HG03521 (cell line): ENCODE measurements at regions not wholly inside any gene's neighbourhood (a gene's known extent, or its start where the extent isn't known, plus 50 kb on each side); places are given as distances from the start of the nearest gene placed in this dataset.
A peak's percentile ranks its signal among the peaks of the same experiment; 100 is the strongest.

ENCODE experiments used
- ATAC-seq: cut with Tn5 transposase; IDR thresholded peaks from one replicate; pipeline ENCODE4 v1.9.1; 2021; ENCODE audit warnings: mild to moderate bottlenecking, moderate library complexity; ENCODE audit not compliant: unreplicated experiment

DNA sequence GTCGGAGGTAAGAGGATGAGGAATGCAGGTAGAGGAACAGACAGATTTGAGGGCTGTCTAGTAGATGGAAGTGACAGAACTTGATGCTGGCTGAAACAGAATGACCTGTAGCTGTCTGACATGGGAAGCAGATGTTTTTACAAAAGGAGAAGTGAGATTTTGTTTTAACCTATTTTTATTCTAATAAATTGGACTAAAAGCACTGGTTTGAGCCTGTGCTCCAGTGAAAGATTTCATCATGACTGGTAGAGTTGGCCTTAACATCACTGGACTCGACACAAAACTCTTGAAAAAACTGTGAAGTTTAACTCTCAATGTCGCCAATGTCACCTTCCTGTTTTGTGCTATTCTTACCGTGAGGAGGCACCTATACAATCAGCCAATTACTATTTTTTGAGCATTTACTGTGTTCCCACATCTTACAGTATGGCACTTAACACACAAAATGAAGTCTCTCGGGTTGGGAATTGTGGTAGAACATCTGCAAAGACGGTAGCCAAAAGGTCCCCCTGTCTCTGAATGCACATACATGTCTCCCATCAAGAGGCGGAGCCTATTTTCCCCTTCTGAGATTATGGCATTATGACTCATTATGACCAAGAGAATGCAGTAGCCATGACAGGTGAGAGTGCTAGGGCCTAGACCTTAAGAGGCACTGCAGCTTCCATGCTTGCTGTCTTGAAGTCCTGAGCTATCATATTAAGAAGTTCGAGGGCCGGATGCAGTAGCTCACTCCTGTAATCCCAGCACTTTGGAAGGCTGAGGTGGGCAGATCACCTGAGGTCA lies 93.2 kb downstream of the FOXF2 start:
- ATAC-seq, result peak; percentile 53

DNA sequence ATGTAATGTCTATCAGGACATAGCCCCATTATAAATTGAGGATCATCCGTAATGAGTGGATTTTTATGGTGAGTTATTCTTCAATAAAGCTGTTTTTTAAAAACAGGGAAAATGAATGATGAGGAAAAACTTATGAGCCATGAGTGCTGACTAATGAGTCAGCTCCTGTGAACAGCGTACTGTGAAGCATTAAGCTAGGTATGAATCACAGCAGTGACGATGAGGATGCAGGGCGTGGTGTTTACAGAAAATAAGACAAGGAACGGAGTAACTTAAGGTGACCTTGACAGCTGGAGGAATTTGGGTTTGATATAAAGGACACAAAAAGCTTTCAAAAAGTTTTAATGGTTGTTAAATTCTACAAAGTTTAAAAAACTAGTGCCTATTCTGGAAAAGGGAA lies 96.3 kb downstream of the FOXF2 start:
- ATAC-seq, result no peak

DNA sequence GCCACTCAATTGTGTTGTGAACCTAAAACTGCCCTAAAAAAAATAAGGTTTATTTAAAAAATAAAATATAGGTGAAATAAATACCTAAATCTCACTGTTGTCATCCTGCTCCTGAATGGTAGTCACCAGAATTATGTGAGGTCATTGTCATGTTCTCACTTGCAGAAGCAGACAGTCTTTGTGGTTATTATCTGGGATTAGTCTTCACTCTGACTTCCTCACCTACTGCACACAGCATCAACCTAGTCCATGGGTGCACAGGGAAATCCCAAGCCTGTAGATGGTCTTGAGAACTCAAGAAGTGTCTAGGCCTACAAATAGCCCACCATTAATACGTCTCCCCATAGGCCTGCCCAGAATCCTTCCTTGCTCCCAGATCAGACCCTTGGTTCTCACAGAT lies 97.0 kb downstream of the FOXF2 start:
- ATAC-seq, result no peak

DNA sequence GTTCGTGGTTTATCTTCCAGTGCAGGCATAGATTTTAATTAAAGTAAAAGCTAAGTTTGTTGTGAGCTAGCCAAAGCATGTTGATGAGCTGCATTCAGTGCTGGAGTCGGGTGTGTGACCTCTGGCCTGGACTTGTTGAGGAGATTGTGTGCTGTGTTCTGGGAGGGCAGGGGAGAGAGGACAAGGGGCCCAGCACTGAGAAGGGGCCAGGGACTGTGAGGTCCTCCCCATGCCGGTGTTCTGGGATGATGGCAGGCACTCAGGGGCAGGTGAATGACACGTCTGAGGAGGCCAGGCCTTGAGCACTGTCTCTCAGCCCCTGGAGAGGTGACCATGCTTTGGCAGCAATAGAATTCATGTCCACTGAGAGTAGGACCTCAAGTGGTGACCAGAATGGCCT lies 97.9 kb downstream of the FOXF2 start:
- ATAC-seq, result no peak

DNA sequence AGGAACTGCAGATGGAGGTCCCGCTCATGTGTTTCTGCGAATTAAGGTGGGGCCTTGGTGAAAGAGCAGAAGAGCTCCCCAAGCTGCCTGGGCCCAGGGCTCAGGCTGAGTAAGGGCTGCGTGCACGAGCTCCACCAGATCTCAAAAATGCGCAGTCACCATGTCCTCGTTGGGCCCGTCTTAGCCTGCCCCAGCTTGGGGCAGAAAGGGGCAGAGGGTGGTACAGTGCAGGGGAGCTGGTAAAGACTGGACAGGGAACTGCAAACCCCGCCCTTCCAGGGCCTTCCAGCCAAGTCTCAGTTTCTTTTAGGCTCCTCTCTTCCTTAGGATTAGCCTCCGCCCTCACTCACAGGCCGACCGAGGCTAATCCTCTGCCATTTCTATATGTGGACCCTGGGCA lies 101.6 kb downstream of the FOXF2 start:
- ATAC-seq, result no peak

DNA sequence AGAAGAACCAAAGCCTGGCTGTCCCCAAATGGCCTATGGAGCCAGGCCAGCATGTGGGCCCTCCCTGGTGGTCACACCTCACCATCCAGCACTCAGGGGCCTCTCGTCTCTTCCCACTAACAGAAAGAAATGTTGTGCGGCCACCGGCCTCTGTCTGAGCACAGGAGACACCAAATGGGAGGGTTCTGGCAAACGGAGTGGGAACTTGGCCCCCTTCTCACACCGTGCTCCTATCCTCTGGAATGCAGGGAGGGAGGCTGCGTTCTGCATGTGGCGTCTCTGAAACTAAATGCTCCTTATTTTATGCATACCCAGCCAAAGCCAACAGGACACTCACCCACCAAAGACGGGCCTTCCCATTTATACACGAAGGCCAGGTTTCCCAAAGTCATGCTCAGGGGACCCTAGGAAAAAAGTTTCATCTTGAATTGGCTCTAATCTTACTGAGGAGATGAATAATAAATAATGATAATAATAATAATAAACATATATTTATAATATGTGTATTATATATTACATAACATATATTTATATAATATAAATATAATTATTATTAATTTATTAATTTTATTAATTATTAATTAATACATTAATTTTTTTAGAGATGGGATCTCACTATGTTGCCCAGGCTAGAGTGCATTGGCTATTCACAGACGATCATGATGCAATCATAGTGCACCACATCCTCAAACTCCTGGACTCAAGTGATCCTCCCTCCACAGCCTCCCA lies 102.4 kb downstream of the FOXF2 start:
- ATAC-seq, result no peak

DNA sequence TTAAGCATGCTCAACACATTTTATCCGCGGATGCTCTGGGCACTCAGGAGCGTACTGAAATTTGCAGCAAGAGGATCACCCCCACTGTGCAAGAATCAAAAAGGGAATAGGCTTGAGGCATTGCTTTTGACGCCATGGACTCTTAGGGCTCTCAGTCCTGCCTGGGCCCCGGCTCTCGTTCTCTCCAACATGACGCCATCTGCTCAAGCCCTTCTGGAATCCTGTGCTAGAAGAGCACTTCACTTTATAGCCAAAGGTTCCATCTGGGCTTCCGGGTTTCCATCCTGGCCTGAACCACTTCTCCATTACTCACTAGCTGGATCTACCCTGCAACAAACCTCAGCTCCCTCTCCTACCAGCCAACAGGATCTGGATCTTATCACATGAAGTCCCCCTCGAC lies 105.3 kb downstream of the FOXF2 start:
- no peak for ATAC-seq

DNA sequence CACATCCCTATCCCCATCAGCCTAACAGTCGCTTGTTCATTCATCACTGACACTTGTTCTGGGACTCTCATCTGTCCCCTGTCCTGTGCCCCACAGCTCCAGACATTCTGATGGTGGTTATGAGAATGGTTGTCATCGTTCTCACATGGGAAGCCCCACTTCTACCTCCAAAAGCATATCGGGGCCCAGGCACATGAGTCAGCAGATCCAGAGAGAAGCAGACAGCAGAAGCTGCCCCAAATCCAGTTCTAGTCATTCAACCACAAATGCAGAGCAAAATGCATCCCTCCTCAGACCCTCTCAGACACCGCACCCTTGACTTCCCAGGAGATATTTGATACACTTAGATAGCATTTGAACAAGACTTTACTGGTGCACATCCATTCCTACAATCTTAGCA lies 106.0 kb downstream of the FOXF2 start:
- no peak for ATAC-seq

DNA sequence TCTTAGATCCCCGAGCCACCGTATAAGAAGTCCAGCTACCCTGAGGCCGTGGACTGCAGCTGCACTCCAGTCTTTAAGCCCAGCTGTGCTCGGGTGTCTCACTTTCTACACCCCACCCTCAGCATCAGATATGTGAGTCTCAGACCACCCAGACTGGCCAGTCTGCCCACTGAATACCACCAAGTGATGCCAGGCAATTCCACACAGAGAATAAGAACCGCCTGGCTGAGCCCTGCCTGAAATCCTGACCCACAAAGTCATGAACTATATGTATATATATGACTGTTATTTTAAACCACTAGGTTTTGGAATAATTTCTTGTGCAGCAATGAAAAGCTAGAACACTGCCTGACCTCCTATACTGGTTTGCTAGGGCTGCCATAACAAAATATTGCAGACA lies 106.7 kb downstream of the FOXF2 start:
- ATAC-seq, result no peak

DNA sequence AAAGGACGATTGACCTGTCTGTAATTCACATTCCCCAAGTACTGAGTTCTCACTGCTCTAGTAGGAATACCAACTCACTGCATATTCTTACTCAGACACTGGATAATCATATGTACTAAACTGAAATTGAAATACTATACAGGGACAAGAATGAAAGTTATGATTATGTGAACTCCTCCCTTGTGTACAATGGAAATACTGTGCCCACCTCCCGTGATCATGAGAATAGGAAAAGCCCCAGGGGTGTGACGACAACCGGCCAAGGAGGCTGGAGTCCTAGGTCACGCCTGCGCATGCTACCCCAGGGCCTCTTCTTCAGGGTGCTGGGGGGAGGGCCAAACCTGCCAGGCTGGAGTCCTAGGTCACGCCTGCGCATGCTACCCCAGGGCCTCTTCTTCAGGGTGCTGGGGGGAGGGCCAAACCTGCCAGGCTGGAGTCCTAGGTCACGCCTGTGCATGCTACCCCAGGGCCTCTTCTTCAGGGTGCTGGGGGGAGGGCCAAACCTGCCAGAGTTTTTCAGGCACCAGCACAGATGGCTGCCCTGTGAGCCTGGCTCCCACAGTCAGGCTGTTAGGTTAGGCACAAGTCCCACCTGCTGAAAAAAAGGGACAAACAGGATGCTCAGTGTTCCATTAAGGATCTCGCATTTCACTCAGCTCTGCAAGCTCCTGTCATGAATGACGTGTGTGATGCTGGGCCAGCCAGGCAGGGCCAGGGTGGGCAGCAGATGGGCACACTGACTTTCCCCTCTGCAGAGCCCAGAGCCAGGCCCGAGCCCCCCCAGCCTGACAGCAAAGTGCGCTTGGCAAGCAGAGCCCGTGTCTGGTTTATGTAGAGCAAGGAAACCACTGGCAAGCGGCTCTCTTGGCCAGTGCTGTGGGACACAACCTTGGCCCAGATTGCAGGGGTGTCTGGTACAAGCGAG lies 107.7 kb downstream of the FOXF2 start:
- ATAC-seq, result no peak

DNA sequence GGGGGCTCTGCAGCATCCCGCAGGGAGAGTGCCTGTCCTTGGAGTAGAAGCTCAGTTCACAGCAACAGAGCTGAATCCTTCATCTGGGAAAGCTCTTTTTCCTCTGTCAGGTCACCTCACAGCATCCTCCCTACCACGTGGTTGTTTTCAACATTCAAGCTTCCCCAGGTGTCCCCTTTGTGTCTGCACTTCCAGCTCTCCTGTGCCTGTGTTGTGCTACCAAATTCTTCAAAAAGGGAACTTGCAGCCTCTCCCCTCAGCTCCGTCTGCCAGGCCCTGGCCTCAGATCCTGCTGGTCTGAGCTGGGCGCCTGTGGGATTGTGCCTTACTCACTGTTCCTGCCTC lies 108.4 kb downstream of the FOXF2 start:
- ATAC-seq, result no peak

DNA sequence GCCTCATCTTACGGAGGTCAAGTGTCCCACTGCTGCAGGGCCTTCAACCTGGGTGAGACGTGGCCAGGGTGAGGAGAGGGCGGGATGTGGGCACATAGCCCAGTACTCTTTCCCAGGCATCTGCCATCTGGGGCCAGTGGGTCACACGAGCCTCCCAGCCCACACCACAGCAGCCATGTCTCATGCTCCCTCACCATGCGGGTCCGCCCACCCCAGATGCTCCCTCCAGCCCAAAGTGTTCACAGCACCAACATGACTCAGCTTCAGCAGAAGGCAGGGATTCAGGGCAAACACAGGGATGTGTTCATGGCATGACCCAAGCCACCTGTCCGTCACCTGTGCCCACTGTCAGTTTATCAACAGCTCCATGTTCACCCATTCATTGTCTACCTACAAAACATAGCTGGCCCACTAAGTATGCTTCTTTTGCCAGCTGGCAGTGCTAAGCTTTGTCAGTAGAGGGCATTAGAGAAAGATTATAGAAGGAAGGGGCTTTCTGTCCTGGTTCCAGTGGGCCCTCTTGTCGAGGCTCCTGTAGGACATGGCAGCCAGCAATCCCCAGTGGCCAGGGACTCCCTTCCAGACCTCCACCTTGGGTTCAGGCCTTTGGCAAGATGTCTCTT lies 109.2 kb downstream of the FOXF2 start:
- ATAC-seq, result no peak

DNA sequence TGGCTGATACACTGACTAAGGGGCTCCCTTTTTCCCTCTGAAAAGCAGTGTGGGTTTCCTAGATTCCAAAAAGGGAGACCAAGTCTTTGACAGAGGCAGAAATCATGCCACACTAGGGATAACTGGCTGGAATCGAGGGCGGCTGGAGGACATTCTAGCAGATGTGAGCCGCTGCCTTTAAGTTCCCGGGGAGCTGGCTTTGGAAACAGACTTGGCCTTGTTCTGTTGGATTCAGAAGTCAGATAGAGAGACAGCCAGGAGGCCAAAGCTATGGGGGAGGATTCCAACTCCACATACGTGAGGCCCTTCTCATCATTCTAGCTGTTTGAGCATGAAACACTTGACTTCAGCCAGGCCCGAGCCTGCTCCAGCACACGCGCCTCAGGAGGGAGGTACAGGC lies 109.9 kb upstream of the FOXC1 start:
- ATAC-seq, result no peak

DNA sequence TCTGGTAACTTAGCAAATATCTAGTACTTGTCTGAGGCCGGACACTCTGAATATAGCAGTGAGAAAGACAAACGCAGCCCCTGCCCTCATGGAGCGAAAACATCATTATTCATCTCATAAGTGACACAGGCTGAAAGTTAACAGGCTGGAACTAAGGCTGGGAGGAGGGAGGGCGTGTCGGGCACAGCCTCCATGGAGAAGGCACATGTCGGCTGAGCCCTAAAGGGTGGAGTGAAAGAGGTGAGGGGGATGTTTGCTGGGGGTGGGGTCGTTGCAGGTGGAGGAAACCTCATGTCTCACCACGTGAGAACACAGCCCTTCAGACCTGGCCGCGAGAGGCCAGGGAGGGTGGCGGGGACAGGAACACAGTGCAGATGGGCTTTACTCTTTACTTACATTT lies 108.8 kb upstream of the FOXC1 start:
- no peak for ATAC-seq

DNA sequence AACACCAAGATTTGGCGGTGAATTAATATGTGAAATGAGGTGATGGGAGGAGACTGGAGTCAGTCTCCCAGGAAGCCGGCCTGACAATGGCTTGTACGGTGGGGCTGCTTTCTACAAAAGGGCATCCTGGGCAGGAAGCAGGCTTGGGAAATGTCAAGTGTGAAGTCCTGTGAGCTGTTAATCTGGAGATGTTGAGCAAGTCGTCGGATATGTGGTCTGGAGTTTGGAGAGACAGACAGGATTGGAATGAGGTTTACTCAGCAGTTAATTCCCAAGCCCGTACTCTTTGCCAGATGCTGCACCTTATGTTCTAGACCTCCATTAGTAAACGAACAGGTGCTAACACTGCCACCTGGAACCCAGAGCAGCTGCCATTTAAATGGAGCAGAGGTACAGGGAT lies 107.7 kb upstream of the FOXC1 start:
- no peak for ATAC-seq

DNA sequence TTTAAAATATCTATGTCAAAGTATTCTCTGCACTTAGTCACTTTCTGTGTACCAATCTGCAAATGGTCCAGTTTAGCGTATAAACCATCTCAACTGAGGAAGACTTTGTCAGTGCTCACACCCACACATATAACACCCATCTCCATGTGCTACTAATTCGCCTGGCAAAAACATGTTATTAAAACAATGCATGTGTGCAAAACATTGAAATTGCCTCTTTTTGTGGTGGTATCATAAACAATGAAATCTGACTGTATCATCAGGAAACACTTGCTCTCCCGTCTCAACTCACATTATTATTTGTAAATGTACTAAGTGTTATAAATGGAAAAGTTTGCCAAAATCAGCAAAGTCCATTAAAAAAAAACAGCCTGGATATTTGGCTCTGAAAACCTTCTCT lies 105.9 kb upstream of the FOXC1 start:
- no peak for ATAC-seq

DNA sequence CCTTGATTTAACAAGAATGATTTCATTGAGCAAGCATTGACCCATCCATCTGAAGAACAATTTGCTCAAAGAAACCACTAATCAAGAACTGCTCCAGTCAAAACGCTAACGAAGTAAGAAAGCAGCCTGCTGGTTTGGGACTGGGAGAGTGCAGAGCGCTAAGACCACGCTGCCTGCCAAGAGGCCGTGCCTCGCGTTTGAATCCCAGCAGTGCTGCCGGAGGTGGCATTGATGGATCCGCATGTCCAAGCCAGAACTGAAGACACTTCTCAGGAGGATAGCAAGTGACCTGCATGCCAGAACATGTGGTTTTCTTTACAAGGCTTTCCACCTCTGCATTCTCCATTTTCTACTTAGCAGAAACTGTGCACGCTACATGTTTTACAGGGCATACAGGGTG lies 105.2 kb upstream of the FOXC1 start:
- ATAC-seq, result no peak

DNA sequence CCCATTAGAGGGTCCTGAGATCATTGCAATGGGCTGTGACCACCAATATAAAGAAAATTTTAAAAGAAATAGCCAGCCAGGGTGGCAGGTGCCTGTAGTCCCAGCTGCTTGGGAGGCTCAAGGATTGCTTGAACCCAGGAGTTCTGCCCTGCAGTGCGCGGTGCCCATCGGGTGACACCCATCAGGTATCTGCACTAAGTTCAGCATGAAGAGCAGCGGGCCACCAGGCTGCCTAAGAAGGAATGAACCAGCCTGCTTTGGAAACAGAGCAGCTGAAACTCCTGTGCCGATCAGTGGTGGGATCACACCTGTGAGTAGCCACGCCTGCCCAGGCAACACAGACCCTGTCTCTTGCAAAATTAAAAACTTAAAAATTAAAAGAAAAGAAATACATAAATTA lies 102.5 kb upstream of the FOXC1 start:
- no peak for ATAC-seq

DNA sequence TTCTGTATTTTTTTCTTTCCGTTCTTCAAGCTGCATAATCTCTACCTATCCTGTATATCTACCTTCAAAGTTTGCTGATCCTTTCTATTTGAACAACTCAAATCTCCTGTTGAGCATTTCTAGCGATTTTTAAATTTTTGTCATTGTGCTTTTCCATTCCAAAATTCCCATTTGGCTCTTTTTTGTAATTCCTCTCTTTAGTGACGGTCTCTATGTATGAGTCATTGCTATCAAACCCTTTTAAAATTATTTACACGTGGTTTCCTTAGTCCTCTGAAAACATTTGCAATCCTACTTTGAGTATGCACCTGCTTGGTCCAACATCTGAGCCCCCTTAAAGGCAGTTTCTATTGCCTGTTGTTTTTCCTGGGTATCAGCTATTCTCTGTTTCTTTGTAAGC lies 100.5 kb upstream of the FOXC1 start:
- ATAC-seq, result no peak

DNA sequence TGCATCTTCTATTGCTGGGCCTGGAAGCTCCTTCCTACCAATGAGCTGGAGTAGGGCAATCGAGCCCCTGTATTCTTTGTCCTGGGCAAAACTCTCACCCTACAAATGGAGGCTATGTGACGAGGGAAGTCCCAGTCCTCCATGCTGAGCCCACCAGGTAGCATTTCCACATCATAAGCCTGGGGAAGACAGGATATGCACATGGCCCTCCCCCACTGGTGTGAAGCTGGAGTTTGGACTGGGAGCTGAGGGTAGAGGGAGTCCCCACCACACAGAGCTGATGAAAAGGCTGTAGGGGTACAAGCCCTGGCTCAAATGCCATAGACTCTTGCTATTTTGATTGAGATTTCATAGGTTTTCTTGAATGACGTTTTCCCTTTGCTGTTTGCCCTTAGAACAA lies 99.5 kb upstream of the FOXC1 start:
- no peak for ATAC-seq

DNA sequence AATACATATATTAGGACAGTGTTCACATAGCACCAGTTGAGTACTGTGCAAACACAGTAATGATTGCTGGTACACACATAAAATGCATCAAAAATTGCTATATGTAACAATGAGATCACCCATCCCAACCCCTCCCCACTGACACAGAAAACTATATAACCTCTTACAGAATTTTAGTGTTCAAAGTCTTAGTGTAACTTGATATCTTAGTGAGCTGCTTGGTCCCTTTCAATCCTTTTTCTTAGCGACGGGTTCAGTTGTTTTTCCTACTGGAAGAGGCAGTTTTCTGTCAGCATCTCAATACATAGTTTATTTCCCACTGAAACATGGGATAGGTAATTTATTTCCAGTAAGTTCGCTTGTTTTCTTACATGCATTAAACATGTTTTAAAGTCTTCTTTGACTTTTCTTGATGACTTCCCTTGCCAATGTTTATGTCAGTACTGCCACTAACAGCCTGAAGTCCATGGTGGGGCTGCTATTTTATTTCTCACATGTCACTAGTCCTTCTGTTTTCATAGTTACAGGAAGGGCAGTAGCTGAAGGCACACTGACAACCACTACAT lies 96.4 kb upstream of the FOXC1 start:
- no peak for ATAC-seq
